ENCODE measurements at regions not wholly inside any gene's neighbourhood (a gene's known extent, or its start where the extent isn't known, plus 50 kb on each side); places are given as distances from the start of the nearest gene placed in this dataset.
"Not testable (repeated sequence)": the region's sequence is repeated elsewhere in the genome, so short reads cannot be mapped to it uniquely, and the experiment has no call there.

- no peak for DNase-seq
These were observed 228.3 kb upstream of the ERBB4 start for GRCh38 chr2:212766921-212767320.

- no peak for DNase-seq
These were observed 214.2 kb upstream of the ERBB4 start for GRCh38 chr2:212752730-212753351.

- DNase-seq: no peak
These were observed 206.8 kb upstream of the ERBB4 start for GRCh38 chr2:212745359-212745758.

- DNase-seq: no peak
These were observed 199.0 kb upstream of the ERBB4 start for GRCh38 chr2:212737392-212738172.

GRCh38 chr2:212736385-212736726 is 197.8 kb upstream of the ERBB4 start:
- DNase-seq: no peak

- no peak for DNase-seq
These were observed 194.7 kb upstream of the ERBB4 start for GRCh38 chr2:212733273-212733672.

- no peak for DNase-seq
These were observed 194.3 kb upstream of the ERBB4 start for GRCh38 chr2:212732860-212733259.

GRCh38 chr2:212730994-212731393 is 192.4 kb upstream of the ERBB4 start:
- no peak for DNase-seq

GRCh38 chr2:212728717-212729116 is 190.1 kb upstream of the ERBB4 start:
- DNase-seq: no peak

- no peak for DNase-seq
These were observed 189.1 kb upstream of the ERBB4 start for GRCh38 chr2:212727751-212728150.

GRCh38 chr2:212726403-212726802 is 187.8 kb upstream of the ERBB4 start:
- DNase-seq: no peak

- DNase-seq: no peak
These were observed 186.6 kb upstream of the ERBB4 start for GRCh38 chr2:212725180-212725579.

GRCh38 chr2:212723226-212723625 is 184.6 kb upstream of the ERBB4 start:
- DNase-seq: no peak

GRCh38 chr2:212722046-212722445 is 183.4 kb upstream of the ERBB4 start:
- no peak for DNase-seq

GRCh38 chr2:212721026-212721451 is 182.4 kb upstream of the ERBB4 start:
- no peak for DNase-seq

GRCh38 chr2:212715411-212715810 is 176.8 kb upstream of the ERBB4 start:
- not testable (repeated sequence) for DNase-seq

- DNase-seq: no peak
These were observed 175.1 kb upstream of the ERBB4 start for GRCh38 chr2:212713681-212714080.

- no peak for DNase-seq
These were observed 174.4 kb upstream of the ERBB4 start for GRCh38 chr2:212712991-212713390.

- DNase-seq: no peak
These were observed 173.9 kb upstream of the ERBB4 start for GRCh38 chr2:212712466-212712865.

- no peak for DNase-seq
These were observed 173.3 kb upstream of the ERBB4 start for GRCh38 chr2:212711856-212712255.

- no peak for DNase-seq
These were observed 170.7 kb upstream of the ERBB4 start for GRCh38 chr2:212709280-212709679.

GRCh38 chr2:212708355-212708754 is 169.8 kb upstream of the ERBB4 start:
- DNase-seq: no peak

GRCh38 chr2:212695426-212695825 is 156.8 kb upstream of the ERBB4 start:
- DNase-seq: no peak

- no peak for DNase-seq
These were observed 155.8 kb upstream of the ERBB4 start for GRCh38 chr2:212694398-212694797.

- no peak for DNase-seq
These were observed 153.9 kb upstream of the ERBB4 start for GRCh38 chr2:212692466-212692865.
